Osteoblast (primary cell): ENCODE measurements at regions not wholly inside any gene's neighbourhood (a gene's known extent, or its start where the extent isn't known, plus 50 kb on each side); places are given as distances from the start of the nearest gene placed in this dataset.

Source experiments
- DNase-seq: peaks from one replicate; pipeline ENCODE4 v3.0.0; 2011; ENCODE audit warnings: low spot score, mixed read lengths; ENCODE audit not compliant: insufficient read length; ENCODE audit errors: missing footprints
- H2AFZ ChIP-seq: 2 replicates; pipeline ENCODE4 v1.6.0; 2011; ENCODE audit warnings: mild to moderate bottlenecking, low read length
- H3K27ac ChIP-seq: 2 replicates; pipeline ENCODE4 v1.5.1; 2011; ENCODE audit warnings: mild to moderate bottlenecking, low read depth, low read length, moderate library complexity
- H3K27me3 ChIP-seq: 2 replicates; pipeline ENCODE4 v1.6.0; 2012; ENCODE audit warnings: mild to moderate bottlenecking, control low read depth, inconsistent platforms, low read length, moderate library complexity; ENCODE audit not compliant: insufficient read depth
- H3K36me3 ChIP-seq: 2 replicates; pipeline ENCODE4 v1.5.1; 2011; ENCODE audit warnings: mild to moderate bottlenecking, low read length, control low read depth, moderate library complexity; ENCODE audit not compliant: insufficient read depth
- H3K4me1 ChIP-seq: 2 replicates; pipeline ENCODE4 v1.5.1; 2011; ENCODE audit warnings: mild to moderate bottlenecking, low read length, control low read depth, moderate library complexity; ENCODE audit not compliant: insufficient read depth
- H3K4me2 ChIP-seq: 2 replicates; pipeline ENCODE4 v1.6.0; 2011; ENCODE audit warnings: mild to moderate bottlenecking, low read length; ENCODE audit not compliant: insufficient read depth
- H3K4me3 ChIP-seq: fragments of 200-600 bp; sonication (generic); 3 replicates; pipeline ENCODE4 v1.5.1; 2012; ENCODE audit warnings: mild to moderate bottlenecking, low read length, inconsistent platforms; ENCODE audit not compliant: insufficient read depth
- H3K79me2 ChIP-seq: 2 replicates; pipeline ENCODE4 v1.6.0; 2012; ENCODE audit warnings: mild to moderate bottlenecking, low read length, control low read depth, inconsistent platforms; ENCODE audit not compliant: insufficient read depth
- H3K9me3 ChIP-seq: 2 replicates; pipeline ENCODE4 v1.5.1; 2011; ENCODE audit warnings: low read depth, low read length, control low read depth
- H4K20me1 ChIP-seq: 2 replicates; pipeline ENCODE4 v1.6.0; 2012; ENCODE audit warnings: mild to moderate bottlenecking, low read length, control low read depth; ENCODE audit not compliant: insufficient read depth
- CTCF ChIP-seq: IDR thresholded peaks from 2 replicates; pipeline ENCODE4 v1.5.1; 2011; ENCODE audit warnings: mild to moderate bottlenecking, low read depth, low read length, moderate library complexity; ENCODE audit errors: extremely low read depth

- no peak for DNase-seq
- no peaks in the 10 kb centered on the region for H3K36me3 ChIP-seq
- H3K79me2 ChIP-seq = no peaks in the 10 kb centered on the region
- no peaks in the 10 kb centered on the region for H3K4me1 ChIP-seq
- no peak for TF ChIP-seq CTCF
- no peak overlapping the region for H3K4me3 ChIP-seq
- H3K9me3 ChIP-seq = no peaks in the 10 kb centered on the region
- H2AFZ ChIP-seq = no peak overlapping the region
- no peaks in the 10 kb centered on the region for H4K20me1 ChIP-seq
- no peak overlapping the region for H3K27ac ChIP-seq
- H3K27me3 ChIP-seq = no peaks in the 10 kb centered on the region
- no peak overlapping the region for H3K4me2 ChIP-seq
Measured at GRCh38 chr5:174555726-174556125, 168.7 kb upstream of the MSX2 start.

- Histone ChIP-seq H2AFZ (no peak overlapping the region), H3K27ac (no peak overlapping the region), H3K27me3 (no peaks in the 10 kb centered on the region), H3K79me2 (no peaks in the 10 kb centered on the region), H3K9me3 (no peaks in the 10 kb centered on the region), H3K4me3 (no peak overlapping the region), H4K20me1 (no peaks in the 10 kb centered on the region), H3K4me1 (no peaks in the 10 kb centered on the region), H3K4me2 (no peak overlapping the region), H3K36me3 (no peaks in the 10 kb centered on the region)
- TF ChIP-seq CTCF = no peak
- DNase-seq = no peak
Measured at GRCh38 chr5:174556756-174557155, 167.6 kb upstream of the MSX2 start.

- H3K27ac ChIP-seq = no peak overlapping the region
- no peak overlapping the region for H3K4me3 ChIP-seq
- no peak for TF ChIP-seq CTCF
- no peaks in the 10 kb centered on the region for H3K4me1 ChIP-seq
- no peaks in the 10 kb centered on the region for H3K36me3 ChIP-seq
- no peak overlapping the region for H3K4me2 ChIP-seq
- no peaks in the 10 kb centered on the region for H3K79me2 ChIP-seq
- H4K20me1 ChIP-seq = no peaks in the 10 kb centered on the region
- no peaks in the 10 kb centered on the region for H3K9me3 ChIP-seq
- no peaks in the 10 kb centered on the region for H3K27me3 ChIP-seq
- no peak for DNase-seq
- no peak overlapping the region for H2AFZ ChIP-seq
Measured at GRCh38 chr5:174558190-174558589, 166.2 kb upstream of the MSX2 start.

- Histone ChIP-seq H4K20me1 (no peaks in the 10 kb centered on the region), H3K4me2 (no peak overlapping the region), H3K4me3 (no peak overlapping the region), H3K79me2 (no peaks in the 10 kb centered on the region), H3K36me3 (no peaks in the 10 kb centered on the region), H3K27ac (no peak overlapping the region), H3K9me3 (no peaks in the 10 kb centered on the region), H3K4me1 (no peaks in the 10 kb centered on the region), H3K27me3 (no peaks in the 10 kb centered on the region), H2AFZ (no peak overlapping the region)
- TF ChIP-seq CTCF = no peak
- DNase-seq = no peak
Measured at GRCh38 chr5:174559141-174559540, 165.2 kb upstream of the MSX2 start.
